ENCODE measurements at regions not wholly inside any gene's neighbourhood (a gene's known extent, or its start where the extent isn't known, plus 50 kb on each side); places are given as distances from the start of the nearest gene placed in this dataset.

DNA sequence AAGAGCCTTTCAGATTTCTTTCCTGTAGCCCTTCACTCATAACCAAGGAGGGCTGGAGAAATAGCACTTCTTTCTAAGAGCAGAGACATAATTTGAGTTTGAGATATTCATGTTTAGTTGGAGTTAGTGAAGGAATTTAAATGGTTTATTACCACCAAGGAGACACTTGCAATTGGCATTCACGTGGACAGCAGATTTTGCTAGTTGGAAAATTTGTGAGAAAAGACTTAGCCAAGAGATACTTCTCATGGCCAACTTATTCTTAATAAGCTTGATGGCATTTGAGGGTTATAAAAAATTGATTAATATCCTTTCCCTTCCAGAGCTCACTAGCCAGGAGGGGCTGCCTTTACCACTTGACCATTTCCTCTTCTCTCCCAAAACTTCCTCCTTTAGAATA lies 518.7 kb downstream of the TNS1 start:
- DNase-seq (ENCODE audit: low read depth in 1 of 2, low spot score in 1 of 2) = no peak

GRCh38 chr2:217482056-217482710 lies 520.6 kb downstream of the TNS1 start:
- no peak for DNase-seq (ENCODE audit: low read depth in 1 of 2, low spot score in 1 of 2)

GRCh38 chr2:217481577-217481976 lies 521.2 kb downstream of the TNS1 start:
- no peak for DNase-seq (ENCODE audit: low read depth in 1 of 2, low spot score in 1 of 2)

DNA sequence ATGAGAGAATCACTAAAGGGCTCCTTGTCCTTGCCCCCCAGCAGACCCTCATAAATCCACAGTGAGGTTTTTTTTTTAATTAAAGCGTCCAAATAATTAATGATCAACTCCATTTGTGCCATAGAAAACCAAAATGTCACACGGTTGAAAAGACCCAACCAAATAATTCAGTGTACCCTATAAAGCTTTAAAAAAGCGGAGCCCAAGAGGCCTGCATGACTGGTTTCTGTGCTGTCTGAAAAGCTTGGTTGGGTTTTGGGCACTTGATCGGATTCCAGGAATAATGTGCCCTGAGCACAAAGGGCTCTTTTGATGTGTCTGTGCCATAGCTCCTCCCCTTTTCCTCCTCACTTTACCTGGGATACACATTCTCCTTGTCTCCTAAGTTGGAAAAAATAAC lies 523.2 kb downstream of the TNS1 start:
- no peak for DNase-seq (ENCODE audit: low read depth in 1 of 2, low spot score in 1 of 2)

GRCh38 chr2:217478831-217479455 lies 523.9 kb downstream of the TNS1 start:
- DNase-seq (ENCODE audit: low read depth in 1 of 2, low spot score in 1 of 2) = no peak

DNA sequence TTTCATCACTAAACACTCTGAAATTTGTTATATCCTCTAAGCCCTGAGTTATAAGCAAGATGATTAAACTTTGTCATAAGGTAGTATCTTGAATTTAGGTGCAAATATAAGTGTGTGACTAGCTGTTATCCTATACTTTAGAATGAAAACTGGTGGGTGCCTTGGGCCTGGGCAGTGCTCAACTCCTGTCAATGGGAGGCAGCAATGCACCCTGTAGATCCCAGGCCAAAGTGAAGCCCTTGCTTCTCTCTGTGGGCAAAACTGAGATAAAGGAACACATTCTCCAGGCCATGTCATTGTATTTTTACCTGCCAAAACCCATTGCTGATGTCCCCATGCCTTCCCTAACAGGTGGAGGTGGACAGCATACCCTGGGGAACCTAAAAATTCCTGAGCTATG lies 525.2 kb downstream of the TNS1 start:
- no peak for DNase-seq (ENCODE audit: low read depth in 1 of 2, low spot score in 1 of 2)

DNA sequence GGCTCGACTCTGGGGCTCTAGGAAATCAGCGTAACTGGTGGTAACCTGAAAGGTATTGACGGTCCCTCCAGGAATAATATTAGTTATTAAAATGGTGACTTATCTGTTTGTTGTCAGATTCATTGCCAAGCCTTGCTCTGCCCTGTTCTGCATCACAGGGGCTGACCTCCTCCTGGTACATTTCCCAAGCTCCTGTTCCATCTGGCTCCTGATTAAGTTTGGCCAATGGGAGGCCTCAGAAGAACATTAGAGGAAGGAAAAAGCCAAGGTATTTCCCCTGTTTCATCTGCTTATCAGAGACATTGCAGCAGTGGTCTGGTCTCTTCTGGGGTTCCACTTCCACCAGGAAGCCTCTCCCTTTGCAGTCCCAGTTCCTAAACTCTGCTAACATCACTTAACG lies 527.0 kb downstream of the TNS1 start:
- DNase-seq (ENCODE audit: low read depth in 1 of 2, low spot score in 1 of 2) = no peak

DNA sequence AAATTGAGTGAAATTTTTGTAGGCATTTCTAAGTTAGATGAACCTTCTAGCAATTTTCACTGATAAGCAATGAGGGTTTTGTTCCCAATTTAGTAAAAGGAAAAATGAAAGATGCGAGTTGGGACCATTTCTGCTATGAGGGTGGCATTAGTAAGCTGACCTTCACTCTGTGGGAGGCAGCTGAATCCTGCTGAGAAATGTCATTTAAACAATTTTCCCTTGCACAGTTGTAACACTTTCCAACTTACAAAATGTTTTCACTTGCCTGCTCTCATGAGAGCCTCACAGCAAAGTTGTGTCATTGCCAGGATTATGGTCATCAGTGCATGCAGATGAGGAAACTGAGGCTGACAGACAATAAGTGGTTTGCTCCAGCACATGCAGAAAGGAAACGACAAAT lies 527.7 kb downstream of the TNS1 start:
- DNase-seq (ENCODE audit: low read depth in 1 of 2, low spot score in 1 of 2) = no peak

GRCh38 chr2:217471319-217471718 lies 531.5 kb downstream of the TNS1 start:
- no peak for DNase-seq (ENCODE audit: low read depth in 1 of 2, low spot score in 1 of 2)

DNA sequence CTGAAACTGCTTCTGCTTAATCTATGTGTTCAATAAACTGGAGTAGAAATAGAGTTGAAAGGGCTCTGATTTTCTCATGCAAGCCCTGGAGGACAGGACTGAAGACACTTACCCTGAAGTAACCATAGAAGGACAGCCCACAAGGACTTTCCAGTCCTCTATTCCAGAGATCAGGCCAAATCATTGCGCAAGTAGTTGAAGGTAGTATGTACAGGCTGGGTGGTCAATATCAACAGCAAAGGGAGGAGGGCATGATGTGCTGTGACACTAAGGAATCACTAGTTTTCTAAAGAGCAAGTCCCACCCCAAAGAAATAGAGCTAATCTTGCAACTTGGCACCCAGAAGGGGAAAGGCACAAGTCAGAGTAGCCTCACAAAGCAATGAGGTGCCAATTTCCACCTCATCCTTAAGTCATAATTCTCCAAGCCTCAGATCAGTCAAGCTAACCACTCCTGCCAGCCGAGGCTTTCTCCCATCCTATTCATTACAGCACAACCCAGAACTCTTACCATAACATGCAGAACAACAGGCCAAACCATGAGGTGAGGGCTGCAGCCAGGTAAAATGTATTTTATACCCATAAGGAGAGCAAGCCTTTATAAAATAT lies 533.5 kb downstream of the TNS1 start:
- DNase-seq (ENCODE audit: low read depth in 1 of 2, low spot score in 1 of 2) = no peak

- no peak for DNase-seq (ENCODE audit: low read depth in 1 of 2, low spot score in 1 of 2)
Measured at GRCh38 chr2:217468042-217468830, 534.6 kb downstream of the TNS1 start.

DNA sequence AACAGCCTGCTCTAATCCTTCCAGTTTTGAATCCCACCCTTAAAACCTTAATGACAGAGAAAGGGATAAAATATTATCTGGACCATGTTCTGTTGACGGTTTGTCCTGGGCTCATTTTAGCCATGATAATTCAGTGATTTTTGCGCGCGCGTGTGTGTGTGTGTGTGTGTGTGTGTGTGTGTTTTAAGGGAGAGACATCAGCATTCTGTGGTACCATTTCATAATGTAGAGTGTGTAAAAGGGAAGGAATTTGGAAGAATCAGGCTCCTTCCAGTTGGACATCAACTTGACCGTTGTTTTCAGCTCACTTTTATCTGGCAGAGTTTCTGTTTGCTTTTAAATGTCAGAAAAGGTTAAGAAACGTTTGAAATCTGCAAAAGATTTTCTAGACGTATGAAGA lies 535.5 kb downstream of the TNS1 start:
- DNase-seq (ENCODE audit: low read depth in 1 of 2, low spot score in 1 of 2) = no peak

DNA sequence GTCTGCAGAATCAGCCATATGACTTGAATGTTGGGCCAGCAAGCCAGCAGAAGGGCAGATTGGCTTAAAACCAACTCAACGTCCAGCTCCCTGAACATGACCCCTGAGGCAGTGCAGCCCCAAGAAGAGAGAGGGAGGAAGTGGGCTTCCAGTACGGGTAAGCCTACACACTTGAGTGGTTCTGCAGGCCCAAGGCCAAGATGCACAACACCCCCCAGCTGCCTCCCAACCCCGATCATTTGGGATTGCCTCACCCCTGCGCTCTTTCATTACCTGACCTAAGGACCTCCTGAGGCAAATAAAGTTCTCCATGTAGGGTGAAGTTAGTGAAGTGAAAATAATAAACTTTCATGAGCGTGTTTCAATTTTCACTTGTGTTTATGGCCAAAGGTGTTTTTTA lies 536.0 kb downstream of the TNS1 start:
- no peak for DNase-seq (ENCODE audit: low read depth in 1 of 2, low spot score in 1 of 2)

- DNase-seq (ENCODE audit: low read depth in 1 of 2, low spot score in 1 of 2) = no peak
Measured at GRCh38 chr2:217466104-217466503, 536.7 kb downstream of the TNS1 start.

GRCh38 chr2:217465100-217465499 lies 537.7 kb downstream of the TNS1 start:
- no peak for DNase-seq (ENCODE audit: low read depth in 1 of 2, low spot score in 1 of 2)

DNA sequence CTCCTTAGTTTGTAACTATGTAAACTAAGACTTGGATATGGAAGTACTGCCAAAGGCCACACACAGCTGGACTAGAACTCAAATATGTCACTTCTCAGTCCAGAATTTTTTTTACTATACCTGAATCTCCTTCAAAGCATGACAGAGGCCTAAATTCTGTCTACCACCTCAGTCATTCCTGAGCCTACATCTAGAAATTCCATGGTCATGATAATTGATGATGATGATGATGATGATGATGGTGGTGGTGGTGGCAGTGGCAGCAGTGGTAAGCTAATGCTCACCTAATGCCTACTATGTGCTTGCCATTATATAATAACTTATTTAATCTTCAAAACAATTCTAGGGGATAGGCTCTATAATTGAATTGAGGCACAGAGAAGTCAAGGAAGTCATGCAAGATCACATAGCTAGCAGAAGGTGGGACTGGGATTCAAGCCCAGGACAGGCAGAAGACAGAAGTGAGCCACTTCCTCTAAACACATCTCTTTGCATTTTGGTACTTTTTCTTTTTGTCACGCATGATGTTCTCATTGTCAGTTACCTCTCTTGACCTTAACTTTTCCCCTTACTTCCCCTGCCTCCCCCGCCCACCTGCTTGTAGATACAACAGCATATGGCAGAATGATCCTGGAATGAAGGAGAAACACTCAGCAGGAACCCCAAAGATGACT lies 539.3 kb downstream of the TNS1 start:
- DNase-seq (ENCODE audit: low read depth in 1 of 2, low spot score in 1 of 2) = no peak

DNA sequence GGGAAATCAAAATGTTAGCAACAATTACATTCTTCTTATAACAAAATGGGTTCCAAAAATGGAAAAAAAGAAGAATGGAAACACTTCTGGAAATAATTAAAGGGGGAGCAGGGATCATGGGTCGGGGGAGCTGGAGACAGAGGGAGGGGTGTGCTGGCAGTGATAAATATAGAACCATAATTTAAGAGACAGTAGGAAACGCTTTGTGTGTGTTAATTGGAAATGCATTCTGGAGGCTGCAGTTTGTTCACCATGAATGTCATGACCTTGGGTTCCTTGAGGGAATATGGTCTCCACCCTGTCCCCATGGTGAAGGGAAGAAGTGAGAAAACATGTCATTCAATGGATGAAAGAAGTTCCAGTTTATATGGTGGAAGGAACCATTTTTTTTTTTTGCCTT lies 540.7 kb downstream of the TNS1 start:
- no peak for DNase-seq (ENCODE audit: low read depth in 1 of 2, low spot score in 1 of 2)

GRCh38 chr2:217461674-217462073 lies 541.1 kb downstream of the TNS1 start:
- DNase-seq (ENCODE audit: low read depth in 1 of 2, low spot score in 1 of 2) = no peak

DNA sequence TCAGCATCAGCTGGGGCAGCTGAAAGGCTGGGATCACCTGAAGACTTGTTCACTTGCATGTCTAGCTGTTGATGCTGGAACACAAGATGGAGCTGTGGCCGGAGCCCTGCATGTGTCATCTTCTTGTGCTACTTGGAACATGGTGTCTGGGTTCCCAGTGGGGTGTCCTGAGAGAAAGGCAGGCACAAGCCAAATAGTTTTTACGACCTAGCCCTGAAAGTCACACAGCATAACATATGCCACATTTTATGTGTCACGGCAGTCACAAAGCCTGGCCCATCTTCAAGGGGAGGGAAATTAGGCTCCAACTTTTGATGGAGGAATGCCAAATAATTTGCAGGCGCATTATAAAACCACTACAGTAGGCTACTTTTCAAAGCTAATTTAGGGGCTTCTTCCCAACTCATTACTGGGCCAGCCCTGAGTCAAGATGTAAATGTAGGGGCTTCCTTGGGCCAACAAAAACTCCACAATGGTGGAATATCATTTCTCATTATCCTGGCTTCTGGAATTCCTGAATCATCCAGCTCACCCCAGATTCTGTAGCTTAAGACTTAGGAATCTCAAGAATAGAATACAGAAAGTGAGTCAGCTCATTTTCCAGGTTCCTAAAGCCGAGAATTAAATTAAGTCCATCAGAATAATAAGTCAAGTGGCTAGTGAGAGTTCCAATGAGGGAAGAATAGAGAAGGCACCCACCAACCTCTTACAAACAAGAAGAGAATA lies 543.0 kb downstream of the TNS1 start:
- no peak for DNase-seq (ENCODE audit: low read depth in 1 of 2, low spot score in 1 of 2)

DNA sequence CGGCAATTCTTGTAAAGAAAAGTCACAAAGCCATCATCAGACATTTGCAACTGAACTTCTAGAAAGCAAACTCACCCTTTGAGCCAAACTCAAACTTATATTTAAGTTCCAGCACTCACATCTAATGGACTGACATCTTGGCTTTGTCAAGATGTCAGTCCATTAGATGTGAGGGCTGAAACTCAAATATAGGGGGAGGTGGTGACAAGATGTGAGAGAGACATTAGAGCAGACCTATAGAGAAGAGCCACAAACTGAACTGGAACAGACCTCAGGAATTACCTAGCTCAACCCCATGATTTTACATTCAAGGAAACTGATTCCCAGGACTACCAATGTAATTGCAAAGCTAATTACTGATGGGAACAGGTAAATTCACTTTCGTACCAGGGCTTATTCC lies 543.8 kb downstream of the TNS1 start:
- DNase-seq (ENCODE audit: low read depth in 1 of 2, low spot score in 1 of 2) = no peak

- DNase-seq (ENCODE audit: low read depth in 1 of 2, low spot score in 1 of 2) = no peak
Measured at GRCh38 chr2:217456016-217456415, 546.8 kb downstream of the TNS1 start.

Measured in activated T-helper 1 cell treated with anti-CD3 and anti-CD28 coated beads, Interleukin-2, amount 50 U/mL, for 16 hours (primary cell).